Keratinocyte (primary cell): ENCODE measurements at regions not wholly inside any gene's neighbourhood (a gene's known extent, or its start where the extent isn't known, plus 50 kb on each side); places are given as distances from the start of the nearest gene placed in this dataset.

Source experiments
- CTCF ChIP-seq, 3 experiments: IDR thresholded peaks in 1 of 3; conservative IDR thresholded peaks in 1 of 3; optimal IDR thresholded peaks in 1 of 3; 2 replicates in 2 of 3; 3 replicates in 1 of 3; pipeline versions ENCODE3 to v1.5.1; 2011; ENCODE audit warnings: low read length in 3 of 3, mild to moderate bottlenecking in 3 of 3, moderate library complexity in 2 of 3, control low read depth in 1 of 3, inconsistent platforms in 1 of 3; ENCODE audit not compliant: insufficient read depth in 2 of 3; ENCODE audit errors: extremely low read depth in 1 of 3
- EZH2 ChIP-seq: IDR thresholded peaks from one replicate; pipeline ENCODE4 v1.6.1; 2012; ENCODE audit warnings: inconsistent platforms, mild to moderate bottlenecking, low read length, moderate library complexity

GRCh38 chr5:96017951-96018350, 56.3 kb upstream of the ELL2 start:
- TF ChIP-seq CTCF (optimal IDR thresholded peaks at IDR 0.05 in 1 of 3, IDR thresholded peaks at IDR 0.05 in 1 of 3, conservative IDR thresholded peaks at IDR 0.05 in 1 of 3; ENCODE audit: extremely low read depth in 1 of 3, insufficient read depth in 2 of 3, low read length in 3 of 3) (no peak), EZH2 (no peak)
